Inflammatory macrophage treated with lipopolysaccharide for 1 hour (primary cell): ENCODE measurements at regions not wholly inside any gene's neighbourhood (a gene's known extent, or its start where the extent isn't known, plus 50 kb on each side); places are given as distances from the start of the nearest gene placed in this dataset.

Experiments
- DNase-seq, 2 donors: peaks; one replicate each; pipeline ENCODE4 v3.0.0-alpha.2; 2020 to 2022

DNA sequence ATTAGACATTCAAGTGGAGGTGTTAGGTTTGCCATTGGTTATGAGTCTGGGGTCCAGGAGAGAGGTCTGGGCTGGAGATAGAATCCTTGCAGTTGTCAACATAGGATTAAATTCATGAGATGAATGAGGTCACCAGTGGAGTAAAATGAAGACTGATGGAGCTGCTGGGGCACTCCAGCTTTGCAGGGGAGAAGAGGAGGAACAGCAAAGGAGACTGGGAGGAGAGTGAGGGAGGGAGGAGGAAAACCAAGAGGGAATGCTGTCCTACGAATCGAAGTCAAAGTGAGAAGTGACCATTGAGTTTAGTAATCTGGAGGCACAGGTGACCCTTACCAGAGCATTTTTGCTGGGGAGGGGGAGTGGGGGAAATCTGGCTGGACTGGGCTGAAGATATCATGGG is 178.2 kb upstream of the NR3C1 start:
- DNase-seq: no peak

DNA sequence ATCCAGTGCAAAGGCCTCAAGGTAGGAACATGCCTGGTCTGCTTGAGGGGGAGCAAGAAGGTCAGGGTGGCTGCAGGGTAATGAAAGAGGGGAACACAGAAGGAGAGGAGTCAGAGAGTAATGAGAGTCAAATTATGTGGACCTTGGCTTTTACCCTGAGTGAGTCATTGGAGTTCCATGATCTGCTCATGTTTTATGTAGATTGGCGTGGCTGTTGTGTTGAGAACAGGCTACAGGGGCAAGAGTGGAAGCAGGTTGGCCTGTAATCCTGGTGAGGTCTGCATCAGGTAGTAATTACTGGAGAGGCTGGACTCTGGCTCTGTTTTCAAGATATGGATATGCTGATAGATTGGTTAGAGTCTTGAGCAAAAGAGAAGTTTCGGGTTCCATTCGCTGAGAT is 177.7 kb upstream of the NR3C1 start:
- no peak for DNase-seq

DNA sequence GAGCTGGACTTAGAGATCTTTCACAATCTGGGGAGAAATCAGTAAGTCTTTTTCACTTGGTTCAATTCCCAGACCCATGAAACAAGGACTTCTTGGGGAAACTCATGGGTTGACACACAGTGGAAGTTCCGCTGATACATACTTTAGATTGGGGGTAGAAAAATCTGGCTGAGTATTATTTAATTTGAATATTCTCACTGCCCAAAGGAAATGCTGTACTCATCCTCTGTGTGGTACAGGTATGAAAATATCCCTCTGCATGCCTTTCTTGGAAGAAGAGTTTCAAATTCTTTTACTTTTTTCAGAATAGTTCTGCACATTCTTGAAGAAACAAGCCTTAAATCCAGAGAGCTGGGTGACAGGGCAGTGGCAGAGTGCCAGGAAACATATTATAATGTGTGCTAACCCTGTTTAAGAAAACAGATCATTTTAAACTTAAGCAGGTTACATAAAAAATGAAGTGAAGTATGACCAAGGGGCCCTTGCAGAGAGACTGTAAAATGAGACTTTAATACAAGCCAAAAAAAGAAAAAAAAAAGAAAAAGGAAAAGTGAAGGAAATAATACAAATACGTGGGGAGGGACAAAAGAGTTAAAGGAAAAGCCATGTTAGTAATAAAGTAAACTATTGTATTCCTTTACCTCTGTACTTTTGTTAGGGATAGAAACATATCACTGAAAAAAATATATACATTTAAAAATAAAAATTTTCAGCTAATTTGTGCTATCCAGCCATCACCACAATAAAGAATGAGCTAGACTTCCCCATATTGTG is 173.4 kb upstream of the NR3C1 start:
- DNase-seq: peak; percentile 86 to 91

DNA sequence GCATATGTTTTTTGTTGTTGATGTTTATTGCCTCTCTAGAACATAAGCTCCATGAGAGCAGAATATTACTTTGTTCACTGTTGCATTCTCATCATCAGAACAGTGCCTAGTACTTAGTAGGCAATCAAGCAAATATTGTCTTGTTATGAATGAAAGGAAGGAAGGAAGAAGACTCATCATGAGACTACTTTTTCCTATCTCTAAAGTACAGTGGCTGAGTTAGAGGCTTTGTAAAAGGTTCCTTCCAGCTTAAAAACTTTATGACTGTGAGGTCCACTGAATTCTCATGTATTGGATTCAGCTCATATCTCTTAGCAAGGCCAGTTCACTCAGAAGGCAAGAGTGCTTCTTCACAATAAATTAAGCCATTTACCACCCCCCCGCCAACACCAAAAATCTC is 171.8 kb upstream of the NR3C1 start:
- DNase-seq: no peak

DNA sequence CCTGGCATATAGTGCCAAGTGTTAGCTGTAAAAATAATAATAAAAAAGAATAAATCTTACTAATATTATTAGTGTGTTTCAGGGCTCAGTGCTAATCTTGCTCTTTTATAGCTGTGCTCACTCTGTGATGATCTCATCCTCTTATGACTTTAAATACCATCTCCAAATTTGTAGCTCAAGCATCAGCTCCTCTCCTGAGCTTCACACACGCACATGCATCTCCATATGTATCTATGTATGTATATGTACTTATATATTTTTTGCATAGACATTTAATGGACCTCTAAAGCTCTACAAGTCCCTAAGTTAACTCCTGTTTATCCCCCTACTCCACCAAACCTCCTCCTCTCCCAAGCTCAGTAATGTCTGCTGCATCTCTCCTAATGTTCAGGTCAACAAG is 170.8 kb upstream of the NR3C1 start:
- no peak for DNase-seq

DNA sequence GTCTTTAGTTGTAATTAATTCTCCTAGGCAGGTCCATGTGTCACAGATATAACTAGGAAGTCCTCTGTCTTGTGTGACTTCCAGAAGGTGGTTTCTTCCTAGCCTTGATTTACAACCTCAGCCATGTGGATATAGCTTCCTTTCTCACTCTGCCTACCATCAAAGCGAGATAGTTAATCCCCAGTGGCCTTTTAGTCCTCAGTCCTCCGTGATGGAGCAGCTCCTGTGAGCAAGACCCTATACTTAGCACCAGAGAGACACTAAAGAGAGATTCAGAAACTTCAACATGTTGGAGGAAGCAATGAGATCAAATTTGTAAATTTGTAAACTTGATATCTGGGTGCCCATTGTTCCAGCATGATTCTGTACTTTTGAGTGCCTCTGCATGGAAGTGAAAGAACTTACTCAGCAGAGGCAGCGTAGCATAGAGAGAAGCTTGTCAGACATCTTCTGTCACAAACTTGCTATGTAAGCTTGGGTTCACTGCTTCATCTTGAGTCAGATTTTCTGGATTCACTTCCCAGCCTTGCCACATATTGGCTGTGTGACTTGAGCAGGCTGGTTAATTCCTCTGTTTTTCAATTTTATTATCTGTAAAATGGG is 170.2 kb upstream of the NR3C1 start:
- DNase-seq: peak; percentile 50 to 73

DNA sequence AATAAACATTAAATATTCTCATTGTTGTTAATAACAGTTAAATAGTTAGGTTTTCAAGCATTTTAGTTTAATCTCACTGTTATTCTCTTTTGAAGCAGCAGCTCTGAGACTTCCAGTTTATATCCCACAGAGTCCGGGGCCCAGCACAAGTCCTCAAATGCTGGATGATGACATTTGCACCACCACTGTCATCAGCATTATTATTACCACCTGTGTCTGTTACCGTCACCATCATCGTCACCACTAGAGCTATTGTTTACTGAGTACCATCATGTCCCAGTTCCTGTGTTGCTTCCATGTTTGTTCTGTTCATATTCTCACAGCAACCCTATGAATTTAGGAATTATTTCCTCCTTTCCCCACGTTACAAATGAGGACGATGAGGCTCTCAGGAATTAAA is 169.2 kb upstream of the NR3C1 start:
- DNase-seq: no peak

DNA sequence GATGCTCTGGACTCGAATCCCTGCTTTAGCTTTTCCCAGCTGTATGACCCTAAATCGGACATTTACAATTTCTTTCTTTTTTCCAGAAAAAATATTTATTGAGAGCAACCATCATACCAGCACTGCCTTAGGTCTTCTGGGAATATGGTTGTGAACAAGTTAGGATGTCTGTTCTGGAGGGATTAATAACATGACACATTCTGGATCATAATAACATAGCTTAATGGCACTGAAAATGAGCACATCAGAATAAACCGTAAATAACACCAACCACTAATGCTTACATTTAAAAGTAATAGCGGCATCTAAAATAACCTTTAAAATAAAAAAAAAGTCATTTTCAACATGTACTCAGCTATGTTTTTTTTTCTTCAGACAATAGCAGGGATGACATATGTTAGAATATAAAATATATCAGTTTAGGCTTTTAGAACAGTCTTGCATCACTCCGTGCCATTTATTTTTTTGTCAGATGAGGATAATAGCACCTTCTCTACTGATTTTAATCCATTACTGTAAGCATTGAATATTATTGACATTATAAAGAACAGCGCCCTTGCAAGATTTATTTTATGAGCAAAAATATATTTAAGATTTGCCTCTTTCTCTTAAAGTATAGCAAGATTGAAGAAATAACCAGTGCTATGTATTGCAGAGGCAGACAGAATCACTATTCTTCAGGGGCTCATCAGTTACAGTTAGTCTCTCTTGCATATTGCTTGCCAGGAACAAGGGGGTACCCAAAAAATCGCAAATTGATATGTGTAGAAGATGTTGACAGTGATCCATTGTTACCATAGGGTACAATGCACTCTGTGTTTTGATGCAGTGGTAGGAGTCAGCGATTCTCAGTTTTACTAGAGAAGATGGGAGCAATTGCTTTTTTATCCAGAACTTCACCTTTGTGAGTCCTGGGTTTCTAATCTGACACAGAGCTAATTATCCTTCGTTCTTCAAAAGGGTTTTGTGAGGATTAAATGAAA is 168.4 kb upstream of the NR3C1 start:
- DNase-seq: no peak

DNA sequence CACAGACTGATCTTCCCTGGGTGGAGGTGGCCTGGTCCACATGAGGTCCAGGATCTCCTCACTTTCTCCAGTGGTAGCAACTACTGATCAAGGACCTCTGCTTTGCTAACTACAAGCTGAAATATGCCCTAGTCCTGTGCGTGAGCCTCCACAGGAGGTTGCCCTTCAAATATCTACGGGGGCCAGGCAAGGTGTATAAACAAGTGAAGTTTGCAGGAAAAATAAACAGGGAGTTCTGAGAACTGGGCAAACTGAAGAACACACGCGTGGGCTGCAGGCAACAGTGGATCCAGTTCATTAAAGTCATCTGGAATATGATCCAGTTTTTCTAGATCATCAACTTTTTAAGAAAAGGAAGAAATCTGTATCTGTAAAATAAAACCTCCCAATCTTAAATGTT is 167.5 kb upstream of the NR3C1 start:
- no peak for DNase-seq

DNA sequence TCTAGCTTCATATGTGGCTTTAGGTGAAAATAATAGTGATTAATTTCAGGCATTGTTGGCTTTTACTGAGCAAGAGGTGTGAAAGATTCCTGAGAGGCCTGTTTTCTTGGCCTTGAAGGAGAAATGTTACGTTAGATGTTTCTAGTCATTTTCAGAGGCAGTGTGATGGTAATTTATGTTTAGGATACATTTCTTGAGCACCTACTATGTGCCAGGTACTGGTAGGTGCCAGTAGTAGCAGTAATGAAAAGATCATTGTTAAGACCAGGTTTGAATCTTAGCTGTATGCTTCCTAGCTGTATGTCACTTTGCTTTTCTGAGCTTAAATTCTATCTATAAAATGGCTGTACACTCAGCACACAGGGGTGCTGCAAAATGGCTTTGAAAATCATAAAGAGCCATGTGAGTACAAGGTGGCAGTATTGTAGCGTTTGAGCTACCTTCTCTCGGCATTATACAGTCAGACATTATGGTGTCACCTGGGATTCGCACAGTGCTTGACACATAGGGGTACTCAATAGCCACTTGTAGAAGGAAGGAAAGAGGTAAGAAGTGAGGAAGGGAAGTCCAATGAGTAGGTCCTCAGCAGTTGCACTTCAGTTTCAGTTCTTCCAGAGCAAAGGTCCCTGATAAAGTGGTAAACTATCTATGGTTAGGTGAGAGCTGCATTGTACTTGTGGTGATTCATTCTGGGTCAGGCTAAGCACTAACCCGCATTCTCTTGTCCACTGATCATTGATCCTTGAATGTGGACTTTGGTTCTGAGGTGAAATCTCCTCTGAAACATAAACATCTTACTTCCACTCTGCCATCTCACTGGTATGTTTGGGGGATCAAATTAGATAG is 166.5 kb upstream of the NR3C1 start:
- no peak for DNase-seq

DNA sequence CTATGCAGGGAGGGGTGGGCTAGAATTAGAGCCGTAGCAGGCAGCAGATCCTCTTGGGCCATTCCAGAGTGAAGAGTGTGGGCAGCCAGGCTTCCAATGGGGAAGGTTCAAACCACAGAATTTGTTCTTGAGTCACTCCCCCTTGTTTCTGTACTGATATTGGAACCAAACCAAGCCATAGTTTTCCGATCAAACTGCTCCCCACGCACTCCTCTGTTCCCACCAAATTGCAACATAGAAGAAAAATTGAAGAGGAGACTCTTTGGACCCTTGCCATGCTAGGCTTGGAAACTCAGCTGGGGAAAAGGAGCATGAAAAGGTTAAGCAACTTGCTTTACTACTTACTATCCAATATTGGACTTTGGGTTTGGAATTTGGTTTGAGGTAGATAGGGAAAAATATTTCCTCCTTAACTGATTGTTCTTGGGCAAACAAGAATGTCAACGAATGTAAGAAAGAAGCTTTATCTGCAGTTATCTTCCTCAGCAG is 165.8 kb upstream of the NR3C1 start:
- no peak for DNase-seq

DNA sequence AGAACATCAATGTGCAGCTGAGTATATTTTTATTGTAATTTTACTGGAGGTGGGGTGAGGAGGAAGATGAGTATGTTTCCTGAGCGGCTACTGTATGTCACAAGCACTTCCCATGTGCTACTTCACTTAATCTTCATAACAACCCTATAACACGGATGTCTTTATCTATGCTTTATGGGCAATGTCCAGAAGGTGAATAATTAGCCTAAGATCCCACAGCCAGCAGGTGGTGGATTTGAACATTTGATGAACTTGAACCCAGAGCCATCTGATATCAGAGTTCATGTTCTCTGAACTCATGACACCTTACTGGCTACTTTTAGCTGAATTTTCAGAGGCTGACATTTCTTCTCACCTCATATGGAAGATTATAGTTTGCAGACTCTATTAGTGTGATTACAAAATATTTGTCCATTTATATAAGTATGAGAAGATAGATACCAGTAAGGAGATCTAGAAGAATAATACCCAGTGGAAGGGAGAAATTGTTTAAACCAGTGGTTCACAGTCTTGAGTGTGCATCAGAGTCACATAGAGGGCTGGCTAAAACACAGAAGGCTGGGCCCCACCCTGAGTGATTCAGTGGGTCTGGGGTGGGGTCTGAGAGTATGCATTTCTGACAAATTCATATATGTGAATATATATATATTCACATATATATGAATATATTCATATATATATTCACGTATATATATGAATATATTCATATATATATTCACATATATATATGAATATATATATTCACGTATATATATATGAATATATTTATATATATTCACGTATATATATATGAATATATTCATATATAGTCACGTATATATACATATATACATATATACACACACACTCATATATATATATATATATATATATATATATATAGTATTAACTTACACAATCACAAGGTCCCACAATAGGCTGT is 164.4 kb upstream of the NR3C1 start:
- no peak for DNase-seq

DNA sequence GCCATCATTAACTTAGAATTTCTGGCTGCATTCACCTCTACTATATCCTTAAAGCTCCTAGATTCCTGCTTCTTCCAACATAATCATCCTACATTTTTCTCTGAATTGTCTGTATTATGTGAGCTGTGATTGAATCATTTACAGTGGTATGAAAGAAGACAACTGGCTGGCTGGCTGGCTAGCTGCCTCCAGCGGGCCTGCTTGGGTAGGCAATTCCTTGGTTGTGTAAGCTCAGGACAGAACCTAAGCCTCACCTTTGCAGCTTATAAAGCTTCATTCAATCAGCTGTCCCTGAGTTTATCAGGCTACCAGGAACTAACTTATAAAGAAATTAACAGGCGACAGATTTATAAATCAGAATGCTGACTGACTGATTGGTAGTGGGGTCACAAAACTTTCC is 162.7 kb upstream of the NR3C1 start:
- no peak for DNase-seq

DNA sequence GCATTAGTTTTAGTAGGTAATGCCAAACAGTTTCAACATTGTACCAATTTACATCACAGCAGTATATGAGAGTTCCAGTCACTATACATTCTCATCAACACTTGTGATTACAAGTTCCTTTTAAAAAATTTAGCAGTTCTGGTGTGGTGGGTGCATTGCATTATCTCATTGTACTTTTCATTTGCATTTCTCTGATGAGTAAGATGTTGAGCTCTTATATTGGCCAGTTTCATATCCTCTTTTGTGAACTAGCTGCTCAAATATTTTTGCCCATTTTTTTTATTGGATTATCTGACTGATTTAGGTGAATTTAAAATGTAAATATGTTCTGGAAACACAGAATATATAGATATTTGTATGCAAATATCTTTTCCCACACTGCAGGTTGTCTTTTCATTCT is 160.9 kb upstream of the NR3C1 start:
- peak; percentile 83 to 97 for DNase-seq

DNA sequence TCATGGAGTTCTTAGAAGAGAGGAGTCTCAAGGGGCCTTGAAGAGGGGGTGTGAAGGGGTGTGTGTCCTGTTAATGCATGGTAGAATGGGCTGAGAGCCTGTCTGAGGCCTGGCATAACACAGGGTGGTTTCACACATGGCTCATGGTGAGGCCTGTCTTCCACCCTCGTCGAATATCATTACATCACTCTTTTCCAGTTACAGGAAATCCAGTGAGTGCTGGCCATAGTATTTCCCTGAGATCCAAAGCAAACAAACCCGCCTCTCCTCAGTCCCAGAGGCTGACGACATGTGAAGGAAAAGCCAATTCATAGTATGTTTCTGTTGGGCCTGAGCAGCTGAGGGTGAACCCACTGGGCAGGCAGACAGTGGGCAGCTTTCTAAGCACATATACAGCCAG is 159.4 kb upstream of the NR3C1 start:
- peak in 1 of 2 donors; percentile 39 for DNase-seq

DNA sequence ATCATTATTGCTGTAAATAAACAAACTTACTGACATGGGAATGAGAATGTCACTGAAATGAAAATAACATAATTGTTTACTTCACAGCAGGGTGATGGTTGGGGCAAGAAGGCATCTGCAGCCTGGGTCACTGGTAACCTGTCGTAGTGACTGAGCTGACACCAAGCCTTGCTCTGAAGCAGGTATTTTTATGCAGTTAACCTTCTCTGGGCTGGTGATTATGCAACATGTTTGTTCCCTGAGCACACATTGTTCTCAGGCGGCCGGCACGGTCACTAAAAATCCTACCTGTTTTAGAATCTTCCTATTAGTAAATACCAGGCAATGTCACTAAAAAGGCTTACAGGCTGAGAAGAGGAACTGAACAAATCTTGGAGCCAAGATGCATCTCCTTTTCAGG is 157.7 kb upstream of the NR3C1 start:
- no peak for DNase-seq

DNA sequence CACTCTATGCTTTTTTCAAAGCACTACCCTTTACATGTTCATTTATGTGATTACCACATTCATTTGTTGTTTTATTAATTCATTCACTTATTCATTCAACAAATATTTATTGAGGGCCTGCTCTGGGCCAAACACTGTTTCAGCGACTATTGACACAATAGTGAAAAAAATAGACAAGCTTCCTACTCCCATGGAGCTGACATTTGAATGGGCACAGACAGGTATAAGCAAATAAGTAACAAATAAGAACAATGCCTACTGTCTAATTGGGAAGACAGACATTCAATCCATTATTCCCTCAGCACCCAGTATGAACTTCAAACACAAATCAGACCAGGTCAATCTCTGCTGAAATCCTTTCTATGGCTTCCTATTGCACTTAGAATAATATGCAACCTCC is 156.9 kb upstream of the NR3C1 start:
- no peak for DNase-seq

DNA sequence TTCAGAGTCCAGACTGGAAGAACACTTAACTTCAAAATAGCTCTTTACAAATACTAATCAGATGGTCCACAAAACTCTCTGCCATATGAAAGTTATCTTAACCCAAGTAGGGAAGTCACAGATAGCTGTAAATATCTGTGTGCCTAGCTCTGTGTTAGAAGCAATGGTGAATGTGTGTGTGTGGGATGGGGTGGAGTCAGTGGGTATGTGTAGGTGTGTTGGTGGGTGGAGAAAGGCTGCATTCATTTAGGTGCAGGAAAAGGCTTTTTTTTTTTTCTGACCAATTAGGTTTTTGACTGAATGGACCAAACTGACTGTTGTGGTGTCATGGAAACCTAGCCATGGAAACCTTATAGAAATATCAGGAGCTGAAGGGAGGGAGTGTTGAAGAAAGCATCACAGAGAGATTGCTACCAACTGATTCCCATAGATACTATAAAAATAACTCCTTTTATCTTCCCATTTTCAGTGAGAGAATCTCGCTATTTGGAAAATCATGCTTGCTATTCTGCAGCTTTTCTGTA is 156.2 kb upstream of the NR3C1 start:
- DNase-seq: no peak

DNA sequence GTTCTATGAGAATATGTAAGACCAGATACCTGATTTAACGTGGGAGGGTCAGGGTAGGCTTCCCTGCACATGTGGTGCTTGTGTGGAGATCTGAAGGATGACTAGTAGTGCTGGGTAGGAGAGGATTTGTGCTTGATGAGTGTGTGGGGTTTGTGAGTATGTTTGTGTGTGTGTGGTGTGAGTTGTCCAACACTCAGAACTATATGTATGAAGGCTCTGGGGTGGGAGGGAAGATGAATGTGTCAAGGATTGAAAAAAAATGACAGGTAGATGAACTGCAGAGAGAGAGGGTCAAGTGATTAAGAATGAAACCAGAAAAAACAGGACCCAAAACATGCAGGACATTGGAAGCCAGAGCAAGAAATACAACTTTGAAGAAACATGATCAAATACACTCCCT is 154.6 kb upstream of the NR3C1 start:
- no peak for DNase-seq

DNA sequence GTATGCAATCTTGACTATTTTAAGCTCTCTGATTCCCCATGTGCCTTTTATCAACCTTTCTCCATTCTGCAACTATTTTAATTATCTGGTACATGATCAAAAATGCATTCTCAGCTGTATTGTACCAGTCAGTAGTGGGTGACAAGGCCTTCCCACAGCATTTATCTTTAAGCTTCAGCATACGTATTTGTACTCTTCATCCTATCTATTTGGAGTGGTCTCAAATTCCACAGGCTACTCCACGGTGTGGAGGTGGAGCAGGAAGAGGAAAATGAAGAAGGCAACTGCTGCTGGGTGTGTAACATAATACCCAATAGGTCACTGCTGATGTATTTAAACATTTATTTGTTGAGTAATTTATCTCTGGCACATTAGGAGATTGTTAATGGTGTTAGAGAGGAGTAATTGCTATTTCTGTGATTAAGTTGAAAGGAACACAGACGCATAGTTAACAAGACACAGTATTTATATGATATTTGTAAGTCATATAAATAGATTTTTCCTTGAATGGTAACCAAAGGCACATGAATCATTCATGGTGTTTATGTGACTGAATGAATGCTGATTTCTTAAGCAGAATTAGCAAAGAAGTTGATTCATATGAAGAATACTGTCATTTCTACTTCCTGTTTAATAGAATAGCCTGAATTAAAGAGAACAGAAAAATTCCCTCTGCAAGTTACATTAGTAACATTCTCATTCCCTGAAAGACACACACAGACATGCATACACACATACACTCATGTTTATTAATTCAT is 153.8 kb upstream of the NR3C1 start:
- peak; percentile 85 to 93 for DNase-seq
